ENCODE measurements at regions not wholly inside any gene's neighbourhood (a gene's known extent, or its start where the extent isn't known, plus 50 kb on each side); places are given as distances from the start of the nearest gene placed in this dataset.

DNA sequence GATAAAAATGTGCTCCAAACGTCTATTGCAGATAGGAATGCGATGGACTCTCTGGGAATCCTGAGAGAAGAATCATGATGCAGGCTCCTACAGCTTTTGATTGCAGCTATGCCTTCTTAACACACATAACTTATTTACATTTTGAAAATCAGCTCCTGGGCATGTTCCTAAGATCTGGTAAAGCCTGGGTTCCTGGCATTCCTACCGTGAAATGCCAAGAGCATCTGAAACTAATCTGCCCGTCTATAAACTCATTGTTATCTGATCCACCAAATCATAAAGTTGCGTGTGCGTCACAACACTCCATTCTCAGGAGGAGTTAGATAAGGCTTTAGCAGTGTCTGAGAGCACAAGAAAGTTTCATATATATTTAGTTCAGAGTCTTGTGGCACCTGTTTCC lies 79.0 kb upstream of the VGLL3 start:
- FAIRE-seq (no peak), ATAC-seq (no peak), DNase-seq (ENCODE audit: low spot score) (no peak)
- H3K27ac ChIP-seq (ENCODE audit: extremely low read length, insufficient read depth, low read length) = no peak overlapping the region
- CTCF ChIA-PET (ENCODE audit: low intra/inter-chr PET ratio, low total read pairs) = no interaction called here
- no peak overlapping the region for H3K9ac ChIP-seq (ENCODE audit: insufficient read depth, low read depth, low read length)
- no peaks in the 10 kb centered on the region for H3K27me3 ChIP-seq (ENCODE audit: control insufficient read depth in 1 of 2, insufficient read depth in 2 of 2, low read length in 2 of 2)
- H3K9me3 ChIP-seq (ENCODE audit: low read length) = no peaks in the 10 kb centered on the region
- in situ Hi-C loops (cut with HindIII; ENCODE audit: extremely low pct_ligation_motif_present, low pct_unique_long_range_greater_than_20kb) = no loop called here
- no TSS peak for BruUV-seq (replicated peaks)
- no peaks in the 10 kb centered on the region for H4K20me1 ChIP-seq (ENCODE audit: insufficient read depth, low read length)
- POLR2A ChIA-PET = no interaction called here
- H3K36me3 ChIP-seq (replicated peaks in 1 of 2; ENCODE audit: control insufficient read depth in 1 of 2, insufficient read depth in 2 of 2, low read length in 2 of 2) = no peaks in the 10 kb centered on the region
- no peaks in the 10 kb centered on the region for H3K4me1 ChIP-seq (ENCODE audit: insufficient read depth, low read length)
- no peak overlapping the region for H3K4me3 ChIP-seq (replicated peaks in 1 of 3; ENCODE audit: insufficient read depth in 1 of 3, low read depth in 2 of 3, low read length in 3 of 3)
- H3K4me2 ChIP-seq (ENCODE audit: low read depth, low read length) = no peak overlapping the region
- TF ChIP-seq, protein P1, sequence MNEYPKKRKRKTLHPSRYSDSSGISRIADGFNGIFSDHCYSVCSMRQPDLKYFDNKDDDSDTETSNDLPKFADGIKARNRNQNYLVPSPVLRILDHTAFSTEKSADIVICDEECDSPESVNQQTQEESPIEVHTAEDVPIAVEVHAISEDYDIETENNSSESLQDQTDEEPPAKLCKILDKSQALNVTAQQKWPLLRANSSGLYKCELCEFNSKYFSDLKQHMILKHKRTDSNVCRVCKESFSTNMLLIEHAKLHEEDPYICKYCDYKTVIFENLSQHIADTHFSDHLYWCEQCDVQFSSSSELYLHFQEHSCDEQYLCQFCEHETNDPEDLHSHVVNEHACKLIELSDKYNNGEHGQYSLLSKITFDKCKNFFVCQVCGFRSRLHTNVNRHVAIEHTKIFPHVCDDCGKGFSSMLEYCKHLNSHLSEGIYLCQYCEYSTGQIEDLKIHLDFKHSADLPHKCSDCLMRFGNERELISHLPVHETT (CRISPR knock-in tag; conservative IDR thresholded peaks at IDR 0.05) = no peak
- no peak for TF ChIP-seq ZKSCAN1 (IDR thresholded peaks at IDR 0.05; ENCODE audit: low read length)
- TF ChIP-seq ZNF33A (CRISPR knock-in tag; IDR thresholded peaks at IDR 0.05; ENCODE audit: borderline replicate concordance) = no peak
- no peak for TF ChIP-seq ZNF790 (CRISPR knock-in tag; IDR thresholded peaks at IDR 0.05; ENCODE audit: borderline replicate concordance)
- no peak for TF ChIP-seq MAFK (conservative IDR thresholded peaks at IDR 0.05 in 1 of 2, IDR thresholded peaks at IDR 0.05 in 1 of 2; ENCODE audit: low read length in 2 of 2)
- TF ChIP-seq, protein P2, sequence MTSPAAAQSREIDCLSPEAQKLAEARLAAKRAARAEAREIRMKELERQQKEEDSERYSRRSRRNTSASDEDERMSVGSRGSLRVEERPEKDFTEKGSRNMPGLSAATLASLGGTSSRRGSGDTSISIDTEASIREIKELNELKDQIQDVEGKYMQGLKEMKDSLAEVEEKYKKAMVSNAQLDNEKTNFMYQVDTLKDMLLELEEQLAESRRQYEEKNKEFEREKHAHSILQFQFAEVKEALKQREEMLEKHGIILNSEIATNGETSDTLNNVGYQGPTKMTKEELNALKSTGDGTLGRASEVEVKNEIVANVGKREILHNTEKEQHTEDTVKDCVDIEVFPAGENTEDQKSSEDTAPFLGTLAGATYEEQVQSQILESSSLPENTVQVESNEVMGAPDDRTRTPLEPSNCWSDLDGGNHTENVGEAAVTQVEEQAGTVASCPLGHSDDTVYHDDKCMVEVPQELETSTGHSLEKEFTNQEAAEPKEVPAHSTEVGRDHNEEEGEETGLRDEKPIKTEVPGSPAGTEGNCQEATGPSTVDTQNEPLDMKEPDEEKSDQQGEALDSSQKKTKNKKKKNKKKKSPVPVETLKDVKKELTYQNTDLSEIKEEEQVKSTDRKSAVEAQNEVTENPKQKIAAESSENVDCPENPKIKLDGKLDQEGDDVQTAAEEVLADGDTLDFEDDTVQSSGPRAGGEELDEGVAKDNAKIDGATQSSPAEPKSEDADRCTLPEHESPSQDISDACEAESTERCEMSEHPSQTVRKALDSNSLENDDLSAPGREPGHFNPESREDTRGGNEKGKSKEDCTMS (CRISPR knock-in tag; conservative IDR thresholded peaks at IDR 0.05) = no peak
- TF ChIP-seq WIZ (CRISPR knock-in tag; IDR thresholded peaks at IDR 0.05) = no peak
- TF ChIP-seq ZNF598 (CRISPR knock-in tag; IDR thresholded peaks at IDR 0.05; ENCODE audit: borderline replicate concordance) = no peak
- TF ChIP-seq, protein P3, sequence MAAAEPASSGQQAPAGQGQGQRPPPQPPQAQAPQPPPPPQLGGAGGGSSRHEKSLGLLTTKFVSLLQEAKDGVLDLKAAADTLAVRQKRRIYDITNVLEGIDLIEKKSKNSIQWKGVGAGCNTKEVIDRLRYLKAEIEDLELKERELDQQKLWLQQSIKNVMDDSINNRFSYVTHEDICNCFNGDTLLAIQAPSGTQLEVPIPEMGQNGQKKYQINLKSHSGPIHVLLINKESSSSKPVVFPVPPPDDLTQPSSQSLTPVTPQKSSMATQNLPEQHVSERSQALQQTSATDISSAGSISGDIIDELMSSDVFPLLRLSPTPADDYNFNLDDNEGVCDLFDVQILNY (CRISPR knock-in tag; conservative IDR thresholded peaks at IDR 0.05) = no peak
- no peak for TF ChIP-seq ZNF12 (CRISPR knock-in tag; IDR thresholded peaks at IDR 0.05)
- no peak for TF ChIP-seq ZNF713 (CRISPR knock-in tag; IDR thresholded peaks at IDR 0.05)
- H3K79me2 ChIP-seq (ENCODE audit: insufficient read depth, low read length) = no peaks in the 10 kb centered on the region
- intact Hi-C loops (cut with micrococcal nuclease; ENCODE audit: unreplicated experiment) = no loop called here
- H2AFZ ChIP-seq (ENCODE audit: low read length) = no peak overlapping the region
- WGBS (ENCODE audit: low lambda C conversion rate) = 27% methylated on average over 6 of the region's 6 CpGs
